Spleen (tissue), 7 donors: ENCODE measurements at regions not wholly inside any gene's neighbourhood (a gene's known extent, or its start where the extent isn't known, plus 50 kb on each side); places are given as distances from the start of the nearest gene placed in this dataset.

ENCODE experiments used
- CTCF ChIP-seq, 11 experiments: fragments of 200-600 bp in 7 of 11; fragments of 450-650 bp in 4 of 11; sonication (generic) in 4 of 11; IDR thresholded peaks in 8 of 11; conservative IDR thresholded peaks in 3 of 11; 1 replicate in 7 of 11; 2 replicates in 4 of 11; pipeline versions ENCODE4 v1.4.0 to v1.8.0; 2016 to 2021; ENCODE audit warnings: antibody characterized with exemption in 11 of 11, inconsistent platforms in 4 of 11, mild to moderate bottlenecking in 1 of 11
- POLR2A ChIP-seq, 3 donors: fragments of 450-650 bp; IDR thresholded peaks; one replicate each; pipeline ENCODE4 v1.5.1; 2017; ENCODE audit warnings: antibody characterized with exemption in 3 of 3, mild to moderate bottlenecking in 1 of 3
- POLR2AphosphoS5 ChIP-seq, 3 donors: sonication (generic); formaldehyde crosslinking; IDR thresholded peaks; one replicate each; pipeline ENCODE4 v1.5.1; 2017; ENCODE audit warnings: antibody characterized with exemption in 3 of 3
- donor health status: DM: no; HTN: no; CAD: no; lungs with moderate emphysema.
- donor health status: DM: no; HTN: no; CAD: no.
- donor health status: DM: no; HTN: no; CAD: no.

- no peak for TF ChIP-seq POLR2A (IDR thresholded peaks at IDR 0.05)
- TF ChIP-seq CTCF (IDR thresholded peaks at IDR 0.05 in 8 of 11, conservative IDR thresholded peaks at IDR 0.05 in 3 of 11) = no peak
- TF ChIP-seq POLR2AphosphoS5 (IDR thresholded peaks at IDR 0.05) = no peak
Observed at GRCh38 chr21:14836950-14837349, 227.8 kb downstream of the NRIP1 start.
